Suprapubic skin (tissue), 4 donors: ENCODE measurements at regions not wholly inside any gene's neighbourhood (a gene's known extent, or its start where the extent isn't known, plus 50 kb on each side); places are given as distances from the start of the nearest gene placed in this dataset.

ENCODE experiments used
- DNase-seq, 2 donors: peaks; one replicate each; pipeline ENCODE4 v3.0.0-alpha.2; 2019; ENCODE audit warnings: low spot score in 2 of 2
- H3K27ac ChIP-seq: fragments of 200-600 bp; sonication (generic); one replicate; pipeline ENCODE4 v1.5.1; 2019
- H3K27me3 ChIP-seq: fragments of 200-600 bp; sonication (generic); one replicate; pipeline ENCODE4 v1.5.1; 2019
- H3K36me3 ChIP-seq: fragments of 200-600 bp; sonication (generic); one replicate; pipeline ENCODE4 v1.5.1; 2019
- H3K4me1 ChIP-seq: fragments of 200-600 bp; sonication (generic); one replicate; pipeline ENCODE4 v1.5.1; 2019
- H3K4me3 ChIP-seq: fragments of 200-600 bp; sonication (generic); one replicate; pipeline ENCODE4 v1.5.1; 2019; ENCODE audit warnings: mild to moderate bottlenecking
- H3K9me3 ChIP-seq: fragments of 200-600 bp; sonication (generic); one replicate; pipeline ENCODE4 v1.5.1; 2019
- EP300 ChIP-seq: sonication (generic); formaldehyde crosslinking; IDR thresholded peaks from one replicate; pipeline ENCODE4 v1.6.1; 2017; ENCODE audit warnings: antibody characterized with exemption
- POLR2A ChIP-seq, 2 donors: fragments of 450-650 bp; IDR thresholded peaks; one replicate each; pipeline ENCODE4 v1.6.1; 2017; ENCODE audit warnings: antibody characterized with exemption in 2 of 2, mild to moderate bottlenecking in 2 of 2, moderate library complexity in 2 of 2
- POLR2AphosphoS5 ChIP-seq, 3 donors: sonication (generic); formaldehyde crosslinking; IDR thresholded peaks; one replicate each; pipeline ENCODE4 v1.6.1; 2017; ENCODE audit warnings: antibody characterized with exemption in 3 of 3
- WGBS: methylation state at CpG from one replicate; pipeline ENCODE4 v1.1.5; 2018; 5-methylcytosine and 5-hydroxymethylcytosine counted together
- TF ChIP-seq, protein P1 (sequence below), 2 donors: fragments of 200-600 bp in 1 of 2; fragments of 450-650 bp in 1 of 2; sonication (generic) in 1 of 2; IDR thresholded peaks; one replicate each; pipeline ENCODE4 v1.5.1; 2016 to 2019; ENCODE audit warnings: antibody characterized with exemption in 2 of 2, mild to moderate bottlenecking in 1 of 2, moderate library complexity in 1 of 2

GRCh38 chr17:65314212-65314611, 177.0 kb downstream of the RGS9 start:
- no peak overlapping the region for H3K27ac ChIP-seq
- WGBS: 74% methylated on average over 6 of the region's 6 CpGs
- TF ChIP-seq POLR2A (IDR thresholded peaks at IDR 0.05) (no peak), POLR2AphosphoS5 (IDR thresholded peaks at IDR 0.05) (no peak), EP300 (no peak)
- TF ChIP-seq, protein P1, sequence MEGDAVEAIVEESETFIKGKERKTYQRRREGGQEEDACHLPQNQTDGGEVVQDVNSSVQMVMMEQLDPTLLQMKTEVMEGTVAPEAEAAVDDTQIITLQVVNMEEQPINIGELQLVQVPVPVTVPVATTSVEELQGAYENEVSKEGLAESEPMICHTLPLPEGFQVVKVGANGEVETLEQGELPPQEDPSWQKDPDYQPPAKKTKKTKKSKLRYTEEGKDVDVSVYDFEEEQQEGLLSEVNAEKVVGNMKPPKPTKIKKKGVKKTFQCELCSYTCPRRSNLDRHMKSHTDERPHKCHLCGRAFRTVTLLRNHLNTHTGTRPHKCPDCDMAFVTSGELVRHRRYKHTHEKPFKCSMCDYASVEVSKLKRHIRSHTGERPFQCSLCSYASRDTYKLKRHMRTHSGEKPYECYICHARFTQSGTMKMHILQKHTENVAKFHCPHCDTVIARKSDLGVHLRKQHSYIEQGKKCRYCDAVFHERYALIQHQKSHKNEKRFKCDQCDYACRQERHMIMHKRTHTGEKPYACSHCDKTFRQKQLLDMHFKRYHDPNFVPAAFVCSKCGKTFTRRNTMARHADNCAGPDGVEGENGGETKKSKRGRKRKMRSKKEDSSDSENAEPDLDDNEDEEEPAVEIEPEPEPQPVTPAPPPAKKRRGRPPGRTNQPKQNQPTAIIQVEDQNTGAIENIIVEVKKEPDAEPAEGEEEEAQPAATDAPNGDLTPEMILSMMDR (IDR thresholded peaks at IDR 0.05): no peak

GRCh38 chr17:65312718-65313377, 175.7 kb downstream of the RGS9 start:
- TF ChIP-seq, protein P1 (IDR thresholded peaks at IDR 0.05): no peak
- TF ChIP-seq EP300 (no peak), POLR2A (IDR thresholded peaks at IDR 0.05) (no peak), POLR2AphosphoS5 (IDR thresholded peaks at IDR 0.05) (no peak)

More at GRCh38 chr17:65314212-65314611, 177.0 kb downstream of the RGS9 start:
- no peaks in the 10 kb centered on the region for H3K4me1 ChIP-seq
- no peak for DNase-seq
- no peaks in the 10 kb centered on the region for H3K9me3 ChIP-seq
- no peaks in the 10 kb centered on the region for H3K36me3 ChIP-seq
- peaks cover 16% of the 10 kb centered on the region for H3K27me3 ChIP-seq
- H3K4me3 ChIP-seq: no peak overlapping the region

GRCh38 chr17:65311261-65311660, 174.1 kb downstream of the RGS9 start:
- Histone ChIP-seq H3K4me3 (no peak overlapping the region), H3K27ac (no peak overlapping the region), H3K4me1 (no peaks in the 10 kb centered on the region), H3K36me3 (no peaks in the 10 kb centered on the region), H3K9me3 (no peaks in the 10 kb centered on the region), H3K27me3 (peaks cover 21% of the 10 kb centered on the region)
- 98% methylated on average over 5 of the region's 5 CpGs for WGBS
- TF ChIP-seq EP300: no peak
- TF ChIP-seq, protein P1 (IDR thresholded peaks at IDR 0.05): no peak
- TF ChIP-seq POLR2A (IDR thresholded peaks at IDR 0.05): no peak
- TF ChIP-seq POLR2AphosphoS5 (IDR thresholded peaks at IDR 0.05): no peak
- DNase-seq: no peak

More at GRCh38 chr17:65312718-65313377, 175.7 kb downstream of the RGS9 start:
- Histone ChIP-seq H3K4me1 (no peaks in the 10 kb centered on the region), H3K36me3 (no peaks in the 10 kb centered on the region), H3K27me3 (peaks cover 19% of the 10 kb centered on the region), H3K4me3 (no peak overlapping the region), H3K9me3 (no peaks in the 10 kb centered on the region), H3K27ac (no peak overlapping the region)
- DNase-seq: no peak
- WGBS: 46% methylated on average over 6 of the region's 6 CpGs

GRCh38 chr17:65307961-65308316, 170.8 kb downstream of the RGS9 start:
- DNase-seq: no peak
- H3K27ac ChIP-seq: no peak overlapping the region
- no peaks in the 10 kb centered on the region for H3K9me3 ChIP-seq
- TF ChIP-seq EP300 (no peak), POLR2AphosphoS5 (IDR thresholded peaks at IDR 0.05) (no peak), POLR2A (IDR thresholded peaks at IDR 0.05) (no peak)
- TF ChIP-seq, protein P1 (IDR thresholded peaks at IDR 0.05): no peak
- WGBS: 93% methylated on average over 3 of the region's 3 CpGs
- no peak overlapping the region for H3K4me3 ChIP-seq
- no peaks in the 10 kb centered on the region for H3K36me3 ChIP-seq
- H3K27me3 ChIP-seq: peaks cover 9% of the 10 kb centered on the region
- H3K4me1 ChIP-seq: no peaks in the 10 kb centered on the region

DNA sequence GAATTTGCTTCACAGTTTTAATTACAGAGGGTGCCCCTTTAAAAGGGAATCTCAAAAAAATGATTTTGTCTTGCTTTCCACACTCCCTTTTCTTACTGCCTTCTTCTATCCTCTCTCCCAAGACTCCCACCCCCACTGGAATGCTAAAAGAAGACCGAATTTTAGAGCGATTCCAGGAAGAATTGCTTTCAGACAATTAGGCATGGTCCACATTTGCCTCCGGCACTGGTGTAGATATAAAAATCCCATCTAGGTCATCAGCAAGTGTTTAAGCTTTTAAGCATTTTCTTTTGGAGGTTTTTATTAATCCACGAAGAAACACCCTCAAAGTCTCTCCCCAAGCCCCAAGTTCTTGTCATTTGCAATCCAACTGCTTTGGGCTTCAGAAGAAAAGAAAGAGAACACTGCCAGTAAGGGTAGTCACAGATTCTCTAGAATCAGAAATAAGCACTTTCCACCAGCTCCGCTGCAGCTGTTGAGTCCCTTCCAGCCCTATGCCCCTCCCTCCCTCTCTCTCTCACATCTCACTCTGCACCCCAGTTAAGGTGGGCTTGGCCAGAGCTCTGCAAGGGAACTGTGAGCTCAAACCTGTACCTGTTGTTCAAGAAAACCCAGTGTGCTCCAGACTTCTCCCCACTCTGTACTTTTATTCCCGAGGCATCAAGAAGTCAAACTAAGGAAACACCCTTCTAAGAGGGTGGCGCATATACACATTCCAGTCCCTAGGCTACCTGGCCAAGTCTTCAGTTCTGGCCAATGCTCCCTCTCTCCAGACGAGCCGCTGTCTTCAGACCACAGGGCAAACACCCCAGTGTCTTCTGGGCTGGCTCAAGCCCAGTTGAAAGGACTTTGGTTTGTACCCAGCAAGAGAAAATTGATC, 170.2 kb downstream of the RGS9 start:
- H3K4me1 ChIP-seq: no peaks in the 10 kb centered on the region
- WGBS: 56% methylated on average over 9 of the region's 9 CpGs
- no peaks in the 10 kb centered on the region for H3K36me3 ChIP-seq
- no peak for DNase-seq
- H3K9me3 ChIP-seq: no peaks in the 10 kb centered on the region
- peaks cover 8% of the 10 kb centered on the region for H3K27me3 ChIP-seq
- TF ChIP-seq POLR2A (IDR thresholded peaks at IDR 0.05): no peak
- no peak for TF ChIP-seq POLR2AphosphoS5 (IDR thresholded peaks at IDR 0.05)
- TF ChIP-seq, protein P1 (IDR thresholded peaks at IDR 0.05): no peak
- no peak for TF ChIP-seq EP300
- H3K4me3 ChIP-seq: no peak overlapping the region
- no peak overlapping the region for H3K27ac ChIP-seq
